Peyer's patch (tissue), 4 donors: ENCODE measurements at regions not wholly inside any gene's neighbourhood (a gene's known extent, or its start where the extent isn't known, plus 50 kb on each side); places are given as distances from the start of the nearest gene placed in this dataset.

ENCODE experiments used
- POLR2A ChIP-seq, 2 donors: fragments of 450-650 bp; IDR thresholded peaks; one replicate each; pipeline ENCODE4 v1.5.1; 2017; ENCODE audit warnings: antibody characterized with exemption in 2 of 2, mild to moderate bottlenecking in 2 of 2, moderate library complexity in 2 of 2
- TF ChIP-seq, protein P1 (sequence below), 6 experiments: fragments of 450-650 bp in 4 of 6; fragments of 200-600 bp in 2 of 6; sonication (generic) in 1 of 6; IDR thresholded peaks; one replicate each; pipeline ENCODE4 v1.5.1; 2017 to 2019; ENCODE audit warnings: antibody characterized with exemption in 6 of 6, mild to moderate bottlenecking in 3 of 6, moderate library complexity in 1 of 6

DNA sequence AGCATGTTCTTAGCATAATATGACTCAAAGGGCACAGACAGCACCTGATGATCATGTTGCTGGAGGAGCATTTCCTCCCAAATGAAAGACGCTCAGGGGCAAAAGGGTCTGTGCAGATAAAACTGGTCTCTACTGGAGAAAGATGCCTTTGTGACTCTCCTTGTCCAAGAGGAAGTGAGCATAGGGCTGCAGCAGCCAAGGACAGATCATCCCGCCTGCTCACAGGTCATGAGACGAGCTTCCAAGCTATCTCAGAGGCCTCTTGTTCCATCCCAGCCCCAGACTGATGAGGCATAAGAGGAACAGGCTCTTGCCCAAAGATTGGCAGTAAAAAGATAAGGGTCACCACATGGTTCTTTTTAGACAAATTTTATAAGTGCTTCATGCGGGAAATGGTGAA lies 141.8 kb downstream of the KATNIP start:
- no peak for TF ChIP-seq POLR2A (IDR thresholded peaks at IDR 0.05)
- TF ChIP-seq, protein P1, sequence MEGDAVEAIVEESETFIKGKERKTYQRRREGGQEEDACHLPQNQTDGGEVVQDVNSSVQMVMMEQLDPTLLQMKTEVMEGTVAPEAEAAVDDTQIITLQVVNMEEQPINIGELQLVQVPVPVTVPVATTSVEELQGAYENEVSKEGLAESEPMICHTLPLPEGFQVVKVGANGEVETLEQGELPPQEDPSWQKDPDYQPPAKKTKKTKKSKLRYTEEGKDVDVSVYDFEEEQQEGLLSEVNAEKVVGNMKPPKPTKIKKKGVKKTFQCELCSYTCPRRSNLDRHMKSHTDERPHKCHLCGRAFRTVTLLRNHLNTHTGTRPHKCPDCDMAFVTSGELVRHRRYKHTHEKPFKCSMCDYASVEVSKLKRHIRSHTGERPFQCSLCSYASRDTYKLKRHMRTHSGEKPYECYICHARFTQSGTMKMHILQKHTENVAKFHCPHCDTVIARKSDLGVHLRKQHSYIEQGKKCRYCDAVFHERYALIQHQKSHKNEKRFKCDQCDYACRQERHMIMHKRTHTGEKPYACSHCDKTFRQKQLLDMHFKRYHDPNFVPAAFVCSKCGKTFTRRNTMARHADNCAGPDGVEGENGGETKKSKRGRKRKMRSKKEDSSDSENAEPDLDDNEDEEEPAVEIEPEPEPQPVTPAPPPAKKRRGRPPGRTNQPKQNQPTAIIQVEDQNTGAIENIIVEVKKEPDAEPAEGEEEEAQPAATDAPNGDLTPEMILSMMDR (IDR thresholded peaks at IDR 0.05) = no peak
